Medulla oblongata (tissue), 1 donor: ENCODE measurements at regions not wholly inside any gene's neighbourhood (a gene's known extent, or its start where the extent isn't known, plus 50 kb on each side); places are given as distances from the start of the nearest gene placed in this dataset.

Source experiments
- DNase-seq: peaks from one replicate; pipeline ENCODE4 v3.0.0-alpha.2; 2015; ENCODE audit errors: extremely low spot score

- no peak for DNase-seq
Observed at GRCh38 chr14:76551906-76552305, 176.0 kb downstream of the ESRRB start.

- no peak for DNase-seq
Observed at GRCh38 chr14:76564471-76565422, 188.8 kb downstream of the ESRRB start.

- DNase-seq, result no peak
Observed at GRCh38 chr14:76566439-76566838, 190.5 kb downstream of the ESRRB start.

- DNase-seq, result no peak
Observed at GRCh38 chr14:76574416-76575095, 186.7 kb upstream of the VASH1 start.

GRCh38 chr14:76575108-76575507, 186.2 kb upstream of the VASH1 start:
- no peak for DNase-seq

GRCh38 chr14:76576047-76576741, 185.1 kb upstream of the VASH1 start:
- DNase-seq, result no peak

GRCh38 chr14:76577090-76577489, 184.2 kb upstream of the VASH1 start:
- DNase-seq, result no peak

- no peak for DNase-seq
Observed at GRCh38 chr14:76577837-76578236, 183.4 kb upstream of the VASH1 start.

- DNase-seq, result no peak
Observed at GRCh38 chr14:76580399-76580798, 180.9 kb upstream of the VASH1 start.

GRCh38 chr14:76580967-76581366, 180.3 kb upstream of the VASH1 start:
- DNase-seq, result no peak

- no peak for DNase-seq
Observed at GRCh38 chr14:76581592-76581991, 179.7 kb upstream of the VASH1 start.

GRCh38 chr14:76582447-76582846, 178.8 kb upstream of the VASH1 start:
- no peak for DNase-seq

- DNase-seq, result no peak
Observed at GRCh38 chr14:76583174-76583573, 178.1 kb upstream of the VASH1 start.

- DNase-seq, result no peak
Observed at GRCh38 chr14:76583805-76584204, 177.5 kb upstream of the VASH1 start.

- no peak for DNase-seq
Observed at GRCh38 chr14:76584271-76584702, 177.0 kb upstream of the VASH1 start.

- DNase-seq, result no peak
Observed at GRCh38 chr14:76585616-76586015, 175.7 kb upstream of the VASH1 start.

GRCh38 chr14:76589246-76589645, 172.0 kb upstream of the VASH1 start:
- no peak for DNase-seq

- peak; percentile 63 for DNase-seq
Observed at GRCh38 chr14:76591266-76591665, 170.0 kb upstream of the VASH1 start.

- DNase-seq, result no peak
Observed at GRCh38 chr14:76595266-76595665, 166.0 kb upstream of the VASH1 start.

- peak; percentile 11 for DNase-seq
Observed at GRCh38 chr14:76597387-76597786, 163.9 kb upstream of the VASH1 start.

- no peak for DNase-seq
Observed at GRCh38 chr14:76599141-76599540, 162.1 kb upstream of the VASH1 start.

GRCh38 chr14:76599559-76600287, 161.5 kb upstream of the VASH1 start:
- DNase-seq, result no peak
